Hippocampal formation (tissue), 2 donors: ENCODE measurements at regions not wholly inside any gene's neighbourhood (a gene's known extent, or its start where the extent isn't known, plus 50 kb on each side); places are given as distances from the start of the nearest gene placed in this dataset.
"Not testable (repeated sequence)": the region's sequence is repeated elsewhere in the genome, so short reads cannot be mapped to it uniquely, and the experiment has no call there.

Source experiments
- DNase-seq, 2 donors: peaks; one replicate each; lab custom pipeline; 2025; lab: John Stamatoyannopoulos, UW

DNA sequence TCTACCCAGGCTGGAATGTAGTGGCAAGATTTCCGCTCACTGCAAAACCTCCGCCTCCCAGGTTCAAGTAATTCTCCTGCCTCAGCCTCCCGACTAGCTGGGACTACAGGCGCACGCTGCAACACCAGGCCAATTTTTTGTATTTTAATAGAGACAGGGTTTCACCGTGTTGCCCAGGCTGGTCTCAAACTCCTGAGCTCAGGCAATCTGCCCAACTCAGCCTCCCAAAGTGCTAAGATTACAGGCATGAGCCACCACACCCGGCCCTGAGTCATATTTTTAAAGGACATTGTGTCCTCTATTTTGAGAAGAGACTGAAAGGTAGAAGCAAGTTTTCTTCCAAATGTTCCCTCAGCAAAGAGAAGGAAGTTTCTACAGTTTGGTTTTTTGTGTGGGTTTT, 227.1 kb downstream of the KCTD12 start:
- not testable (repeated sequence) for DNase-seq

DNA sequence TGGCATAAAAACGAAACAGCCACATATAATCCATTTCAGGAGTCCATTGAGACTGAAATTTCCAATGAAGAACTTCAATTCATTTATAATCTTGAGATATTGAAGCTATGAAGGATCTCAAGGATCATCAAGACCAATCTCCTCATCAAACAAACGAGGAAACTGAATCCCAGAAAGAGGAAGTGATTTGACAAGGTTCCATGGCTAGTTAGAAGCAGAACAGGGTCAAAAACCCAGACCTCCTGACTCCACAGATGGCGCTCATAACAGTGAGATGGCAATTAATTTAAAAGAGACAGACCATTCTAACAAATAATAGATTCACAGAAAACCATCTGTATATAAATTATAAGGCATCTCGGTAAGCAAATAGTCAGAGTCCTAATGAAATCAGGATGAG, 229.7 kb downstream of the KCTD12 start:
- no peak for DNase-seq

DNA sequence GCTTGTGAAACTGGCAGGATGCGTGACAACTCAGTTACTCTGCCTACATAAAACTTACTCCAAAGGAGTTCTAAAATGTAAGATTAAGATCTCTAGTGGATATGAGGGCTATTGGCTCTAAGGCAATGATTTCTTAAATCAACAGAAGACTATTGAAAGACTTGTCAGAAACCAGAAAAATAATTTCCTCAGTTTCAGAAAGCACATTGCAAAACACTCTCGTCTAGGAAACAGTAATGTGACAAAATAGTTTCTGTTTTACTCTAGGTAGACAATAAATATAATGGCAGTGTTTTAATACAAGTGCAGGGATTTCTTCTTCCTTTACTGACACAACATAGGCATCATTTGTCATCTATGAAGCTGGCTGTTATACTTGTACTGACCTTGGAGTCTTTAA, 230.1 kb downstream of the KCTD12 start:
- no peak for DNase-seq

DNA sequence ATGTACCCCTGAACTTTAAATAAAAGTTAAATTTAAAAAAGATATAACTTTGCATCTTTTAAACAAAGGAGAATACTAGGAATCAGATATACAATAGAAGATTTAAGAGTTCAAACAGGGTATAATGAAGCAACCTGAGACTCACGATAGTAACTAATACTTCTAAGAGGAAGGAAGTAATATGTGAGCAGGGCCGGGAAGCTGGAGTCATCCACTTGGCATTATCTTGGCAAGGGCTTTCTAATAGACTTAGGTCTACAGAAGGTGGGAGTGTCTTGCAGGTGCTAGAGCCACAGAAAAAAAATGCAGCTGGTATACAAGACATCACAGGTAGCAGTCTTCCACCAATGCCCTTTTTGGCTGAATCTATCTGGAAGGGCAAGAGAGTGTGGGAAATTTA, 231.9 kb downstream of the KCTD12 start:
- no peak for DNase-seq

DNA sequence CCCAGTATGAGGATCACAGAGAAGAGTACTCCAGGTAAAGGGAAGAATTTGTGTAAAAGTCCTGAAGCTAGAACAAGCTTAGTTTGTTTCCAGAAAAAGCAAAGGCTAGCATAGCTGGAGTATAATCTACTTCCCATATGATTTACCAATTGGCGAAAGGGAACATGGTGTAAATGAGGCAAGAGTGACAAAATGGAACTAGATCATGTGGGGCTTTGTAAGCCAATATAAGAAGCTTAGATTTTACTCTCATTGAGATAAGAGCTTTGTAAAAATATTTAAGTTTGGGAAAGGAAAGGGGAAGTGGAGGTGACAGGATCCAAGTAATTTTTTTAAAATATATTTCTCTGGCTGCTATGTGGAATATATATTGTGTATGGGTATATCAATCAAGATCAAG, 234.9 kb downstream of the KCTD12 start:
- no peak for DNase-seq

DNA sequence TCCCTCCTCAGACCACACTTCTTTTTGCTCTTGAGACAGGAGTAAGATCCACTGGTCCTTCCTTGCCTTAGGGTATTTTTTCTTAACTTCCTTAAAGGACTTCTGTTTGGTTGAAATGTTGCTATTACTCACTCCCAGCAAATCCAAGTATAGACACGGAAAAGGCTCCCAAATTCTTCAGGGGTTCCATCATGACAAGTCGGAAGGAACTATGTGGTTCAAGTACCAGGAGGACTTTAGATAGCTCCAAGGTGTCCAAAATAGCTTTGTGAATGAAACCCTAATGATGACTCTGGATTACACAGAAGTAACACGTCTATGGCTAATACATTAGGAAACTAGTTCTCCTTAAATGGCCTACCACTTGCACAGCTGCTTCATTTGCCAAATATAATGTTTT, 238.7 kb downstream of the KCTD12 start:
- DNase-seq = no peak

DNA sequence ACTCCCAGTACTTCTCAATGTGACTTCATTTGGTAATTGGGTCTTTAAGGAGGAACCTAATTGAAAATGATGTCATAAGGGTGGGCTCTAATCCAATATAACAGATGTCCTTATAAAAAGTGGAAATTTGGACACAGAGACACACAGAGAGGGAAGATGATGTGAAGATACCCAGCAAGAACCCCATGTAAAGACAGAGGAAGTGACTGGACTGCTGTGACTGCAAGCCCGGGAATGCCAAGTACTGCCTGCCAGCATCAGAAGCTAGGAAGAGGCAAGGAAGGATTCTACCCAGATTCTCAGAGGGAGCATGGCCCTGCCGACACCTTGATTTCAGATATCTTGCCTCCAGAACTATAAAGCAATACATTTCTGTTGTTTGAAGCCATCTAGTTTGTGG, 239.3 kb downstream of the KCTD12 start:
- DNase-seq = no peak

DNA sequence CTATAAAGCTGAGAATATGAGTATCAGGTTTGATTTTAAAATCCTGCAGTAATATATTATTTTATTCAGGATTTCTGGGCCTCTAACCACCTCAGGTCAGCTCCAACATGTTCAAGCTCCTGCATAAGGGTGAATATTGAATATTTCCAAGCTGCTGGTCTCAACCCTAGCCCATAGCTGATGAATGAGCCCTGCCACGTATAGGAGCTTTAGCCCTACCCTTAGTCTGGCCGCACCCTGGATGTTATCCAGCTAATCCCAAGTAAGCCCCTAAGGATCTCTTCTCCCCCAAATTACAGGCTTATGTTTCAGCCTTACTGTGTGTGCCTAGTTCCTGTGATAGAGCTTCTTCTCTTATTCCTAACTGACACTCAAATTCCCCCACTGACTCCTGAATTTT, 240.6 kb downstream of the KCTD12 start:
- DNase-seq = no peak

DNA sequence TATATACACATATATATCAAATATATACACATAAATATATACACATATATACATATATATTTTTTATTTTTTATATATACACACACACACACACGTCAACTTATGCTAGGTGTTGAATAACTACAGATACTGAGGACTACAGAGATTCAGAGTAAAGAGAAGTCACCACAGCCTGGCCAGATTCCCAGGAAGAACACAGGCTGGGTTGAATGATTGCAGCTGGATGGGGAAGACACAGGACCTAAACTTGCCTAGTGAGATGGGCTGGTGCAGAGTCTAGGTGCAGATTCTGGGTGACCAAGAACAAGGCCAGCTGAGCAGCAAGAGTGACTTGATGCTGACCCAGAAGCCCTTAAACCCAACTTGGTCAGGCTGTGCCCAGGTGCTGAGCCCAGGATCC, 241.3 kb downstream of the KCTD12 start:
- DNase-seq = no peak

DNA sequence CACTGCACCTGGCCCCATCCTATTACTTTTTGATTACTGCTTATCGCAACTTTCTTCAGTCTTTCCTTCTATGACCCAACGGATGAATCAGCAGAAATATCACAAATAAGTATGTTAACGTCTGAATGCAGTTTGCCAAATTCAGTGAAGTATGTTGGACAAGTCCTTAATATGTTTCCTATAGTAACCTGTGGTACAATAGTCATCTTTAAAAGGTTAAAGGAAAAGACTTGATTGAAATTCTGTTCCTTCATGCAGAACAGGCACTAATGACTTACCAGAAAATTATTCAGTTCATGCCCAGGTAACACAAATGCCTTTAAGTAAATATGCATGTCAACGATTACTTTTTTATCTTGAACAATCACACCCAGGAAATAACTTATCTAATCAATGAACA, 242.6 kb downstream of the KCTD12 start:
- no peak for DNase-seq

DNA sequence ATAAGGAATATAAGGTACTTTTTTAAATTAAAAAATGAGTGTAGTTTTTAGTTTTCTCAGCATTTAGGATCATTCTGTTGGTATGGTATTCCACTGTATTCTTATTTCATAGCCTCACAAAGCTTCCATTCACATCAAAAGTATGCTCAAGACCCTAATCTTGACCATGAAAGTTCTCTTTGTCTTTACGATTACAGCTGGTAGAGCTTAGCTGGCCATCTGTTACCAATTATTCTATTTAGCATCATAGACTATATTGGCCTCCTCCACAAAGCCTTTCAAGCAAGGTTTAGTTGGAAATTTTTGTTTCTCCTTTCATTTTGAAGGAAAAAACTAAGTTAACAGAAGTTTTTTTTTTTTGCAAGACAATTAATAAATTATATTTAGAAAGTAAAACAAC, 245.1 kb downstream of the KCTD12 start:
- no peak for DNase-seq

DNA sequence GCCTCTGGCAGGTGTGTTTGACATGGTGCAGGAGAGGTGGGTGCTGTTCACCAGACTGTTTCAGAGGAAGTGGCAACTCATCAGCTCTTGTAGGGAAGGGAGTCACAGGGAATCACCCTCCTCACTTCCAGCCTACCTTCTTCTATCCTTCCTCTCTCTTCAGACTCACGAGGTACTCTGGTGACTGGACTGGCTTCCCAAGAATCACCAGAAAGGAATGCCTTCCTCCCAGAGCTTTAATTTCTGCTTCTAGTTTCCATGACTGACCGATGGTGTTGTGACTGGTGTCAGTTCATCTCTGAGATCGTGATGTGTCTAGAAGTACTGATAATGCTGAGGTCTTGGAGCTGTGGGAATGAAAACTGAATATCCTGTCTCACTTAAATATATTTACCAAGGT, 247.3 kb downstream of the KCTD12 start:
- no peak for DNase-seq

DNA sequence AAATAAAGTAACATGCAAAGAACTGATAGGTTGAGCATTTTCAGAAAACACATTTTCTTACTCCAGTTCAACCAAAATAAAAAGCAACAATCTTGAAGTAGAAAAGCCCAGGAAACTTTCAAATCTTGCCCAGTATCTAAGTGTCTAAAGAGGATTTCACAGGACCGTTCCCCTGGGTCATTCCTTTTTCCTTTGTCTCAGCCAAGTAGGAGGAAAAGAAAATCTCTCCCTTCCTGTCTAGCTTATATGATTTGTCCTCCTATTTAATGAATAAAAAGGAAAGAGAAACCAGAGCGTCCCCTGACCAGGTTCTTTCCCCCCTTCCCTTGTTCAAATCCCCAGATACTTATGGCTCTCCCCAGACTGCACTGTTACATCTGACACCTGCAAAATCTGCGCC, 248.0 kb downstream of the KCTD12 start:
- DNase-seq = no peak

DNA sequence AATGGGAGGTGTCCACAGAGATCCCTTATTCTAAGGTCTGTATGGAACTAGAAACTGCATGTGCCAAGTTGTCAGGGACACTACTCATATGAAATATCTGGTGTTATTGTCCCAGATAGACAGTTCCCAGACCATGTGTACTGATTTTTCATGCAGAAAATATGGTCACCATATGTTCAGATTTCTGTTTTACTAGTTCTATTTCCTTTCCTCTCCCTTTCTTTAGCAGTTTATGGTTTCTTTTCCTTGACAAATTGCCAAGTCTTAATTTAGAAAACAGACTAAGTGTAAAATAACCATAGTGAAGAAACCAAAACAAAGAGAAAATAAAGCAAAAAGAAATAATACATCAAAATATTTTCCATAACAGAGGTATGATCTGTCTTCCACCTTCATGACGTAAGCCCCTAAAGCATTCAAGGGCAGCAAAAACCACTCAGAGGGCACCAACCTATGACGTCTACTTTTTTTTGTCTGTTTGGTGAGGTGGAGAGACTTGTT, 248.5 kb downstream of the KCTD12 start:
- DNase-seq = no peak

DNA sequence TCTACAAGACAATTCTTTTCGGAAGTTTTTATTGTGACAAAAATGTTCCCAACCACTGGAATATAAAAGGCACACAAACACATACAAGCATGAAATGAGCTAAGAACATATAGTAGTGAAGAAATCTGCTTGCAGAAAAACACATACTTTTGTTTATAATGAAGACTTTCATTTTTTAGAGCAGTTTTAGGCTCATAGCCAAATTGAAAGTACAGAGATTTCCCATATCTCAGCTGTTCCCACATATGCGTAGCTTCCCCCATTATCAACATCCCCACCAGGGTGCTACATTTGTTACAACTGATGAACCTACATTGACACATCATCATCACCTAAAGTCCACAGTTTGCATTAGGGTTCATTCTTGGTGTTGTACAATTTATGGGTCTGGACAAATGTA, 249.4 kb downstream of the KCTD12 start:
- no peak for DNase-seq

DNA sequence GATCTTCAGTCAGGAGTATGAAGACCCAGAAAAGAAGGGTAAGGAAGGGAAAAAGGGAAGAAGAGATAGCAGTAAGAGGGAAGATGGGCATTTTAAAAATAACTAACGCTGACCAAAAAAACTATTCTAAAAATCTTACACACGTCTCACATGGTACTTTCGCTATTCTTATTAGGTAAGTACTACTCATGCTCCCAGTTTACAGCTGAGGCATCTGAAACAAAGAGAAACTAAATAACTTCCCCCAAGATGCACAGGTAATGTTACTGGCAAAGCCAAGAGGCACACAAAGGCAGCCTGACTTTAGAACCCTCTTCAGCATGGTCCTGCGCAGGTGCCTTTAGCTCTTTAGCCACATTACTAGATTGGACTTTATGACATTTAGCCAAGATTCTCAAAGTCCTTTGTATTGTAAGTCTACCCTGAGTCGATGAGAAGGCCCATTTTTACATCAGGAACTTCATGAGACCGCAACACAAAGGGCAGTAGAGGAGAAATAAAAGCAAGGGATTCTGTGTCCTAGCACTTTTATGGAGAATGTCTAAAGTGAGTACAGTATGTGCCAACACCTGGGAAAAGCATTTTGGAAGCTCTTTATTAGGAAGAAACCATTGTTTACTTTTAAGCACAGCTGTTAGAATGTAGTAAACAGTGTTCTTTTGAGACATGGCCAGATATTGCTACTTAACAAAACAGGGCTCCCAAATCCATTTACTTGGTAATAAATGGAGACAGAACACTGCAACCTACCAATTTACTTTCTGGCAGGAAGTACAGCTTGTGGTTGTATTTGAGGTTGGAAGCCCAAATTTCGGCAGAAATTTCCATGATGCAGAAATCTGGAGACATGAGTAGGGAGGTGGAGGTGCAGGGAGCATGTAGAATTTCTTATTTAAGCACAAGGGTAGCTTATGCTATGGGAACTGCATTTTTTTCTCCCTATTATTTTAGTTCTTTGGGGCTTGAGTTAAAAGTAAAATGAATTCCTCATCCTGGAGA, 250.7 kb downstream of the KCTD12 start:
- no peak for DNase-seq

DNA sequence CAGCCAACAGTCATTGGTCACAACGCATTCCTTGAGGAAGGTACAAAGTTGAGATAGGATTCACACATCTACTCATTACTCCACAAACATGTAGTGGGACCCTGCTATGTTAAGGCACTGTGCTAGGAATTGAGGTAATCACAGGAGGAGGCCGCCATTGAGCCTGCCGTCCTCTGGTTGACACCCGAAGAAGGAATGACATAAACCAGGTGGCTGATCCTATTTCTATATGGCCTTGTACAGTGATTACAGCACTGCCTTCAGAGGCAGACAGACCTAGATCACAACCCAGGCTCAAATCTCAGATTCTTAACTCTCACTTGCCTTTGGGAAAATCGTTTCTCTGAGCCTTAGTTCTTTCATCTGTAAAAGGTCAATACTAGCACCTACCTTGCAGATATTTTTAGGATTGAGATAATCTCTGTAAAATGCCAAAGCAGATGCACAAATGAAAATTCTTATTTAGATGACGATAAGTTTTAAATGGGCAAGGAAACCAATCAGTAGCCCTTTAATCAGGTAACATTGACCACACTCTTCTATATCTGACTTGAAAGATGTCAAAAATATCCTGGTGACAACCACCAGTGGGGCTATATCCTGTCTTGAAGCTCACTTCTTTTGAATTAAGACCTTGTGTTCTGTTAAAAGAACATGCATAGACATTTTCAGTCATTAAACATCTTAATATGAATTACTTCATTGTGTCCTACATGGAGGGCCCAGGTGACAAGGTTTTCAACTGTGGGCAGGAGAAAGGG, 251.6 kb downstream of the KCTD12 start:
- DNase-seq = no peak

DNA sequence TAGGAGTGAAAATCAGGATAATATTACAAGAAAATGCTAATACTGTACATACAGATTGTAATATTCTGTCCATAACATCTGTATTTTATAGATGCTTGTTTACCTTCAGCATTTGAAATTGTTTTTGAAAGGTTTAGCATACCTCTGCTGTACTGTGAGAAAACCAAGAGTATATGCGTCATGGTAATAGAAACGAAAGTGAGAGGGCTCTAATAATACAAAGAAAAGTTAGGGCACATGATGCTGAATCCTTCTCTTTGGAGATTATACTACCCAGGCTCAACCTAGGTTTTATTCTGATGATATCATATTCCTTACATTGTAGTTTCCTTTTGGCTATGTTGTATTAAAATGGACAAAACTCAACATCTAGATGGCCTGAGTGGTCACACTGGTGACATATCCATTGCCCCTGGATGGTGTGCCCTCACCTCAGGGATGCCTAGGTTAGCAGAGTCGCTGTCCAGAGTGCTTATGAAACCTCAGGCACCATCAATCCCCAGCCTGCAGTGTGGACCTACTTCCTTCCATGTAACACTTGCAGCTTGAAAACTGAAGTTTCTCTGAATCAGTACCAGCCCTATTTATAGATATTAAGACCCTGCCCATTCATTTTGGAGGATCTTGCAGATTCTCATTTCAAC, 253.7 kb downstream of the KCTD12 start:
- no peak for DNase-seq

DNA sequence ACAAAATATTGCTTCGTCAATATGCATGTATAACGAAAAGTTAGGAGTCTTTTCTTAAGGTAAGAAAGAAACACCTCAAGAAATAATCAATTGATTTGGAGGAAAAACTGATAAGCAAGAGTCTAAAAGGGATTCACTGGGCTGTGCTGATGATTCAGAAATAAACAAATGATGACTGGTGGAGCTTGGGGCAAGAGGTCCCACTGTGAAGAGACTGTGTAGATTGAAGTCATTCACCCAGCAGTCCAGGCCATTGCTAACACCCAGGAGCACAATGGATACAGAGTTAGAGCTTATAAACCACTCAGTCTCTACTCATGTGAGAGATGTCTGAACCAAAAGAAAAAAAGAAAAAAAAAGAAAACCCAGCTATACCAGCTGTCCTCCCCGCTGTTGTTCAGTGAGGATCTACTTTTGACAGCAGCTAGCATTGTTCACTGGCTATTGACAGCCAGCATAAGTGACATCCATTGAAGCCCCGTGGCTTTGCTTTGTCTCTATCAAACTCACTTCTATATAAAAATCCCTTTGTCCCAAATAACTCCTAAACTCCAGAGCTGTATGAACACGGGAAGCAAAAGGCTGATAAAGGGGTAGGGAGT, 255.5 kb downstream of the KCTD12 start:
- no peak for DNase-seq

DNA sequence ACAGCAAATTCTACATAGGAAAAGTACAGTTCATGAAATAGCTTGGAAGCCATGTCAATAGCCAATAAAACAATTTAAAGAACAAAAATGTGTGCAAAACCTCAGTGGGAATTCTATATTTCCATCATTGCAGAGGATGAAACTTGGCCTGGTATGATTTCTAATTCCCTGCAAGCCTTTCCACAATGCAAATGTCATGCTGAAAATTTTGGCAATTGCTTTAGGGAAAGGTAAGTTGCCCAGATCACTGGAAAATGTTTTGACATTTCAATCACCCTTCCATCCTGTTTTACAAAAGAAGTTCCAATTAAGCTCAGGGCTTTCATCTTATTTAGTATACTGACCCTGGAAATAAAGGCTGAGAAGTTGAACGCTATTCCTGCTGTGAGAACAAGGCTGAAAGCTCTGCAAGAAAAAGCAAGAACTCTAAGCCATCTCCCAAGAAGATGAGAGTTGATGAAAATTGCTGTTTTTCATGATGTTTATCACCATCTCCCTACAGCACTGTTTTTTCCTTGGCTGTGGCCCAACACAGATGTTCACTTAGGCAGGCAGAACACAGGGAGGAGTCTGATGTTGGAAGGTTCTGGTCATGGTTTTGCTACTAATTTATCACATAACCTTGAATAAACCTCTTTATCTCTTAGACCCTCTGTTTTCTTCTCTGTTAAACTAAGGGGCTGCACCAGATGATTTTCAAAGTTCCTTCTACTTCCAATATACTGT, 263.7 kb downstream of the KCTD12 start:
- DNase-seq = no peak

DNA sequence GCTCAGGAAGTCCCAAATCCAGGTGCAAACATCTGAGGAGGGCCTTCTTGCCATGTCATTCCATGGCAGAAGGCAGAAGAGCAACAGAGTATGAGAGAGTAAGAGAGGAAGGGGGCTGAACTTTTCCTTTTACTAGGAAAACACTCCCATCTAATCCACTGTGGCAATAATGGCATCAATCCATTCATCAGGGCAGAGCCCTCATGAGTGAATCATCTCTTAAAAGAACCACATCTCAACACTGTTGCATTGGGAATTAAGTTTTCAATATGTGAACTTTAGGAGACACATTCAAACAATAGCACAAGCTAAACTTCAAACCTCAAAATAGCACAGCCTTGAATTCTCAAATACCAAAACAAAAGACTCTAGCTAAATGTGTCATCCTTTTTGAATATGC, 264.5 kb downstream of the KCTD12 start:
- no peak for DNase-seq
